Brain microvascular endothelial cell (primary cell): ENCODE measurements at regions not wholly inside any gene's neighbourhood (a gene's known extent, or its start where the extent isn't known, plus 50 kb on each side); places are given as distances from the start of the nearest gene placed in this dataset.

Source experiments
- DNase-seq: peaks from one replicate; pipeline ENCODE4 v3.0.0-alpha.2; 2020
- H3K27ac ChIP-seq: fragments of 250-450 bp; sonication (Bioruptor Pico); 2 replicates; pipeline ENCODE4 v1.5.1; 2020; ENCODE audit warnings: mild to moderate bottlenecking, moderate library complexity
- H3K27me3 ChIP-seq: fragments of 250-450 bp; sonication (Bioruptor Pico); replicated peaks from 2 replicates; pipeline ENCODE4 v1.5.1; 2020; ENCODE audit warnings: mild to moderate bottlenecking
- H3K36me3 ChIP-seq: fragments of 250-450 bp; sonication (Bioruptor Pico); replicated peaks from 2 replicates; pipeline ENCODE4 v1.5.1; 2020; ENCODE audit warnings: mild to moderate bottlenecking
- H3K4me3 ChIP-seq: 2 replicates; pipeline ENCODE4 v1.5.1; 2011; ENCODE audit warnings: low read depth, mild to moderate bottlenecking, control low read depth, low read length, moderate library complexity
- CTCF ChIP-seq: IDR thresholded peaks from 2 replicates; pipeline ENCODE4 v1.5.1; 2011; ENCODE audit warnings: low read depth, mild to moderate bottlenecking, moderate library complexity, low read length, control low read depth, inconsistent platforms; ENCODE audit errors: missing control alignments
- in situ Hi-C: cut with HindIII; loops from 2 replicates; pipeline ENCODE4 v1.10.0; 2017; ENCODE audit warnings: low sequenced_read_pairs, low pct_ligation_motif_present

GRCh38 chr5:8062521-8062920, 193.6 kb downstream of the MTRR start:
- in situ Hi-C loops: no loop called here
- no peak for TF ChIP-seq CTCF
- Histone ChIP-seq H3K27me3 (no peaks in the 10 kb centered on the region), H3K27ac (no peak overlapping the region), H3K36me3 (no peaks in the 10 kb centered on the region), H3K4me3 (no peak overlapping the region)
- DNase-seq: no peak

- no peaks in the 10 kb centered on the region for H3K27me3 ChIP-seq
- in situ Hi-C loops: no loop called here
- H3K36me3 ChIP-seq: no peaks in the 10 kb centered on the region
- no peak overlapping the region for H3K4me3 ChIP-seq
- no peak for TF ChIP-seq CTCF
- no peak overlapping the region for H3K27ac ChIP-seq
- DNase-seq: no peak
These were observed 199.1 kb downstream of the MTRR start for GRCh38 chr5:8068078-8068477.

GRCh38 chr5:8070138-8070537, 201.2 kb downstream of the MTRR start:
- Histone ChIP-seq H3K4me3 (no peak overlapping the region), H3K36me3 (no peaks in the 10 kb centered on the region), H3K27ac (no peak overlapping the region), H3K27me3 (no peaks in the 10 kb centered on the region)
- no peak for DNase-seq
- no peak for TF ChIP-seq CTCF
- in situ Hi-C loops: no loop called here

GRCh38 chr5:8079056-8079455, 210.1 kb downstream of the MTRR start:
- DNase-seq: no peak
- in situ Hi-C loops: no loop called here
- no peak overlapping the region for H3K4me3 ChIP-seq
- no peaks in the 10 kb centered on the region for H3K36me3 ChIP-seq
- H3K27me3 ChIP-seq: no peaks in the 10 kb centered on the region
- TF ChIP-seq CTCF: no peak
- H3K27ac ChIP-seq: no peak overlapping the region

GRCh38 chr5:8081179-8081578, 212.2 kb downstream of the MTRR start:
- H3K27ac ChIP-seq: no peak overlapping the region
- H3K36me3 ChIP-seq: no peaks in the 10 kb centered on the region
- H3K27me3 ChIP-seq: no peaks in the 10 kb centered on the region
- no peak for TF ChIP-seq CTCF
- no peak for DNase-seq
- in situ Hi-C loops: no loop called here
- no peak overlapping the region for H3K4me3 ChIP-seq

- in situ Hi-C loops: no loop called here
- no peak for DNase-seq
- no peak for TF ChIP-seq CTCF
These were observed 224.7 kb downstream of the MTRR start for GRCh38 chr5:8093669-8094068.

More at GRCh38 chr5:8093669-8094068, 224.7 kb downstream of the MTRR start:
- Histone ChIP-seq H3K36me3 (no peaks in the 10 kb centered on the region), H3K27me3 (no peaks in the 10 kb centered on the region), H3K27ac (no peak overlapping the region), H3K4me3 (no peak overlapping the region)
